ENCODE measurements at regions not wholly inside any gene's neighbourhood (a gene's known extent, or its start where the extent isn't known, plus 50 kb on each side); places are given as distances from the start of the nearest gene placed in this dataset.

GRCh38 chr20:50400705-50401586 is 109.2 kb upstream of the PTPN1 start:
- TF ChIP-seq CTCF (IDR thresholded peaks at IDR 0.05; ENCODE audit: low read depth, low read length) (no peak), POLR2A (IDR thresholded peaks at IDR 0.05; ENCODE audit: extremely low read depth, insufficient read length) (no peak)

Data from NB4 (cell line).